ENCODE measurements at regions not wholly inside any gene's neighbourhood (a gene's known extent, or its start where the extent isn't known, plus 50 kb on each side); places are given as distances from the start of the nearest gene placed in this dataset.

- no peak overlapping the region for H3K4me3 ChIP-seq (ENCODE audit: low read depth, low read length, poor library complexity, severe bottlenecking)
- TF ChIP-seq EZH2 (IDR thresholded peaks at IDR 0.05; ENCODE audit: borderline replicate concordance, low read depth, low read length, poor library complexity, severe bottlenecking), result no peak
- intact Hi-C loops (cut with micrococcal nuclease; ENCODE audit: unreplicated experiment), result no loop called here
- H3K9me3 ChIP-seq (ENCODE audit: low read depth, low read length, poor library complexity, severe bottlenecking), result no peaks in the 10 kb centered on the region
- H3K27ac ChIP-seq (ENCODE audit: low read depth, low read length, poor library complexity, severe bottlenecking), result no peak overlapping the region
- peak; percentile 26 for DNase-seq (ENCODE audit: low spot score)
- no peaks in the 10 kb centered on the region for H3K36me3 ChIP-seq (ENCODE audit: insufficient read depth, low read length, poor library complexity, severe bottlenecking)
- BruUV-seq (replicated peaks), result no TSS peak
- CTCF ChIA-PET, result no interaction called here
- H3K27me3 ChIP-seq (replicated peaks; ENCODE audit: insufficient read depth, low read depth, low read length, poor library complexity), result no peaks in the 10 kb centered on the region
- no peaks in the 10 kb centered on the region for H3K4me1 ChIP-seq (ENCODE audit: insufficient read depth, low read length, poor library complexity, severe bottlenecking)
- POLR2A ChIA-PET (ENCODE audit: low non-redundant PET), result no interaction called here
Measured at GRCh38 chr4:32133734-32134133, 1413.6 kb downstream of the PCDH7 start.

GRCh38 chr4:32135642-32136041 lies 1415.5 kb downstream of the PCDH7 start:
- no TSS peak for BruUV-seq (replicated peaks)
- CTCF ChIA-PET, result no interaction called here
- Histone ChIP-seq H3K36me3 (ENCODE audit: insufficient read depth, low read length, poor library complexity, severe bottlenecking) (no peaks in the 10 kb centered on the region), H3K4me3 (ENCODE audit: low read depth, low read length, poor library complexity, severe bottlenecking) (no peak overlapping the region), H3K27ac (ENCODE audit: low read depth, low read length, poor library complexity, severe bottlenecking) (no peak overlapping the region), H3K4me1 (ENCODE audit: insufficient read depth, low read length, poor library complexity, severe bottlenecking) (peaks cover 5% of the 10 kb centered on the region), H3K9me3 (ENCODE audit: low read depth, low read length, poor library complexity, severe bottlenecking) (no peaks in the 10 kb centered on the region), H3K27me3 (replicated peaks; ENCODE audit: insufficient read depth, low read depth, low read length, poor library complexity) (no peaks in the 10 kb centered on the region)
- intact Hi-C loops (cut with micrococcal nuclease; ENCODE audit: unreplicated experiment), result no loop called here
- TF ChIP-seq EZH2 (IDR thresholded peaks at IDR 0.05; ENCODE audit: borderline replicate concordance, low read depth, low read length, poor library complexity, severe bottlenecking) (no peak), CTCF (conservative IDR thresholded peaks at IDR 0.05; ENCODE audit: low read depth, low read length) (no peak)
- no peak for DNase-seq (ENCODE audit: low spot score)
- POLR2A ChIA-PET (ENCODE audit: low non-redundant PET), result no interaction called here

GRCh38 chr4:32136081-32136787 lies 1416.1 kb downstream of the PCDH7 start:
- Histone ChIP-seq H3K4me3 (ENCODE audit: low read depth, low read length, poor library complexity, severe bottlenecking) (no peak overlapping the region), H3K9me3 (ENCODE audit: low read depth, low read length, poor library complexity, severe bottlenecking) (no peaks in the 10 kb centered on the region), H3K36me3 (ENCODE audit: insufficient read depth, low read length, poor library complexity, severe bottlenecking) (no peaks in the 10 kb centered on the region), H3K4me1 (ENCODE audit: insufficient read depth, low read length, poor library complexity, severe bottlenecking) (peaks cover 9% of the 10 kb centered on the region), H3K27me3 (replicated peaks; ENCODE audit: insufficient read depth, low read depth, low read length, poor library complexity) (no peaks in the 10 kb centered on the region), H3K27ac (ENCODE audit: low read depth, low read length, poor library complexity, severe bottlenecking) (no peak overlapping the region)
- no TSS peak for BruUV-seq (replicated peaks)
- intact Hi-C loops (cut with micrococcal nuclease; ENCODE audit: unreplicated experiment), result no loop called here
- no peak for DNase-seq (ENCODE audit: low spot score)
- TF ChIP-seq CTCF (conservative IDR thresholded peaks at IDR 0.05; ENCODE audit: low read depth, low read length), result 0 out of 2 replicates have a peak, but pooled peaks have one; percentile 23
- TF ChIP-seq EZH2 (IDR thresholded peaks at IDR 0.05; ENCODE audit: borderline replicate concordance, low read depth, low read length, poor library complexity, severe bottlenecking), result no peak
- ChIA-PET POLR2A (ENCODE audit: low non-redundant PET) (no interaction called here), CTCF (no interaction called here)

GRCh38 chr4:32140636-32141035 lies 1420.5 kb downstream of the PCDH7 start:
- H3K36me3 ChIP-seq (ENCODE audit: insufficient read depth, low read length, poor library complexity, severe bottlenecking), result no peaks in the 10 kb centered on the region
- intact Hi-C loops (cut with micrococcal nuclease; ENCODE audit: unreplicated experiment), result loop anchor here (10.0 kb wide), 1 partner anchor 284 kb away; no protein-coding TSS in a partner anchor
- ChIA-PET CTCF (no interaction called here), POLR2A (ENCODE audit: low non-redundant PET) (no interaction called here)
- no peak overlapping the region for H3K4me3 ChIP-seq (ENCODE audit: low read depth, low read length, poor library complexity, severe bottlenecking)
- H3K9me3 ChIP-seq (ENCODE audit: low read depth, low read length, poor library complexity, severe bottlenecking), result no peaks in the 10 kb centered on the region
- peak; percentile 97 for DNase-seq (ENCODE audit: low spot score)
- H3K27ac ChIP-seq (ENCODE audit: low read depth, low read length, poor library complexity, severe bottlenecking), result no peak overlapping the region
- BruUV-seq (replicated peaks), result no TSS peak
- TF ChIP-seq CTCF (conservative IDR thresholded peaks at IDR 0.05; ENCODE audit: low read depth, low read length), result no peak
- no peak for TF ChIP-seq EZH2 (IDR thresholded peaks at IDR 0.05; ENCODE audit: borderline replicate concordance, low read depth, low read length, poor library complexity, severe bottlenecking)
- H3K4me1 ChIP-seq (ENCODE audit: insufficient read depth, low read length, poor library complexity, severe bottlenecking), result peaks cover 17% of the 10 kb centered on the region
- H3K27me3 ChIP-seq (replicated peaks; ENCODE audit: insufficient read depth, low read depth, low read length, poor library complexity), result no peaks in the 10 kb centered on the region
